HEK293 (cell line): ENCODE measurements at regions not wholly inside any gene's neighbourhood (a gene's known extent, or its start where the extent isn't known, plus 50 kb on each side); places are given as distances from the start of the nearest gene placed in this dataset.

Experiments
- CTCF ChIP-seq: fragments of 450-650 bp; formaldehyde crosslinking; IDR thresholded peaks from 2 replicates; pipeline ENCODE4 v1.5.1; 2016; ENCODE audit warnings: missing biosample characterization, missing genetic modification characterization
- YY1 ChIP-seq: fragments of 450-650 bp; formaldehyde crosslinking; IDR thresholded peaks from 2 replicates; pipeline ENCODE4 v1.5.1; 2018; ENCODE audit warnings: missing biosample characterization, missing genetic modification characterization
- ZNF148 ChIP-seq: fragments of 450-650 bp; formaldehyde crosslinking; IDR thresholded peaks from 2 replicates; pipeline ENCODE4 v1.5.0; 2017; ENCODE audit warnings: missing biosample characterization, missing genetic modification characterization, borderline replicate concordance
- ZNF629 ChIP-seq: fragments of 450-650 bp; formaldehyde crosslinking; IDR thresholded peaks from 2 replicates; pipeline ENCODE4 v1.5.1; 2017; ENCODE audit warnings: missing biosample characterization, missing genetic modification characterization

- TF ChIP-seq CTCF (no peak), ZNF629 (tag by site-specific recombination) (no peak), YY1 (tag by site-specific recombination) (no peak), ZNF148 (tag by site-specific recombination) (no peak)
Observed at GRCh38 chr6:150492941-150493340, 106.7 kb upstream of the PLEKHG1 start.
